HT-29 (cell line): ENCODE measurements at regions not wholly inside any gene's neighbourhood (a gene's known extent, or its start where the extent isn't known, plus 50 kb on each side); places are given as distances from the start of the nearest gene placed in this dataset.
"Not testable (repeated sequence)": the region's sequence is repeated elsewhere in the genome, so short reads cannot be mapped to it uniquely, and the experiment has no call there.

Experiments used
- DNase-seq: peaks from one replicate; pipeline ENCODE4 v3.0.0-alpha.2; 2015; ENCODE audit warnings: low spot score

GRCh38 chr16:65283181-65283651 is 161.4 kb upstream of the CDH11 start:
- DNase-seq: no peak

GRCh38 chr16:65281586-65281985 is 159.7 kb upstream of the CDH11 start:
- no peak for DNase-seq

- DNase-seq: no peak
Measured at GRCh38 chr16:65280845-65281512, 159.1 kb upstream of the CDH11 start.

- DNase-seq: no peak
Measured at GRCh38 chr16:65279576-65279975, 157.7 kb upstream of the CDH11 start.

GRCh38 chr16:65278874-65279273 is 157.0 kb upstream of the CDH11 start:
- DNase-seq: no peak

- no peak for DNase-seq
Measured at GRCh38 chr16:65274566-65274965, 152.7 kb upstream of the CDH11 start.

GRCh38 chr16:65272699-65273414 is 151.0 kb upstream of the CDH11 start:
- DNase-seq: no peak

GRCh38 chr16:65271996-65272395 is 150.1 kb upstream of the CDH11 start:
- DNase-seq: no peak

GRCh38 chr16:65268331-65268730 is 146.5 kb upstream of the CDH11 start:
- DNase-seq: no peak

GRCh38 chr16:65263896-65264295 is 142.0 kb upstream of the CDH11 start:
- no peak for DNase-seq

- no peak for DNase-seq
Measured at GRCh38 chr16:65260746-65261145, 138.9 kb upstream of the CDH11 start.

- no peak for DNase-seq
Measured at GRCh38 chr16:65254144-65254543, 132.3 kb upstream of the CDH11 start.

GRCh38 chr16:65249768-65250167 is 127.9 kb upstream of the CDH11 start:
- no peak for DNase-seq

GRCh38 chr16:65244787-65245186 is 122.9 kb upstream of the CDH11 start:
- no peak for DNase-seq

GRCh38 chr16:65235339-65236177 is 113.7 kb upstream of the CDH11 start:
- no peak for DNase-seq

- DNase-seq: not testable (repeated sequence)
Measured at GRCh38 chr16:65234721-65235320, 113.0 kb upstream of the CDH11 start.

- DNase-seq: no peak
Measured at GRCh38 chr16:65229191-65229662, 107.4 kb upstream of the CDH11 start.

GRCh38 chr16:65227150-65227835 is 105.4 kb upstream of the CDH11 start:
- no peak for DNase-seq

GRCh38 chr16:65226077-65226476 is 104.2 kb upstream of the CDH11 start:
- no peak for DNase-seq

GRCh38 chr16:65225488-65225887 is 103.6 kb upstream of the CDH11 start:
- no peak for DNase-seq

- DNase-seq: no peak
Measured at GRCh38 chr16:65224994-65225393, 103.1 kb upstream of the CDH11 start.
